Nephron progenitor cell (in vitro differentiated cells): ENCODE measurements at regions not wholly inside any gene's neighbourhood (a gene's known extent, or its start where the extent isn't known, plus 50 kb on each side); places are given as distances from the start of the nearest gene placed in this dataset.

ENCODE experiments used
- DNase-seq: peaks from one replicate; pipeline ENCODE4 v3.0.0; 2021
- H3K27ac Mint-ChIP-seq: 2 replicates; pipeline ENCODE4 v1.8.0; 2021; ENCODE audit warnings: mild to moderate bottlenecking, moderate library complexity, mixed read lengths
- H3K27me3 Mint-ChIP-seq: 2 replicates; pipeline ENCODE4 v1.8.0; 2021; ENCODE audit warnings: mild to moderate bottlenecking, low read depth, mixed read lengths; ENCODE audit not compliant: poor library complexity
- H3K36me3 Mint-ChIP-seq: 2 replicates; pipeline ENCODE4 v1.8.0; 2021; ENCODE audit warnings: low read depth, mixed read lengths
- H3K4me1 Mint-ChIP-seq: 2 replicates; pipeline ENCODE4 v1.8.0; 2021; ENCODE audit warnings: mixed read lengths
- H3K4me3 Mint-ChIP-seq: 2 replicates; pipeline ENCODE4 v1.8.0; 2021; ENCODE audit warnings: mild to moderate bottlenecking, moderate library complexity, mixed read lengths
- H3K9me3 Mint-ChIP-seq: 2 replicates; pipeline ENCODE4 v1.8.0; 2021; ENCODE audit warnings: mild to moderate bottlenecking, moderate library complexity, mixed read lengths
- CTCF ChIP-seq: fragments of 200-600 bp; sonication (generic); IDR thresholded peaks from 2 replicates; pipeline ENCODE4 v1.5.0; 2021; ENCODE audit warnings: antibody characterized with exemption

- Mint-ChIP-seq H3K27me3 (no peaks in the 10 kb centered on the region), H3K4me3 (no peak overlapping the region), H3K36me3 (peaks cover 5% of the 10 kb centered on the region), H3K27ac (no peak overlapping the region), H3K4me1 (no peaks in the 10 kb centered on the region), H3K9me3 (peaks cover 88% of the 10 kb centered on the region)
- DNase-seq = no peak
- no peak for TF ChIP-seq CTCF
Observed at GRCh38 chr7:153457746-153458145, 594.5 kb upstream of the DPP6 start.

- no peak for TF ChIP-seq CTCF
- Mint-ChIP-seq H3K4me1 (no peaks in the 10 kb centered on the region), H3K27me3 (peaks cover 5% of the 10 kb centered on the region), H3K4me3 (no peak overlapping the region), H3K36me3 (no peaks in the 10 kb centered on the region), H3K27ac (no peak overlapping the region), H3K9me3 (peaks cover 95% of the 10 kb centered on the region)
- DNase-seq = no peak
Observed at GRCh38 chr7:153470004-153470671, 582.1 kb upstream of the DPP6 start.

- Mint-ChIP-seq H3K4me1 (no peaks in the 10 kb centered on the region), H3K36me3 (no peaks in the 10 kb centered on the region), H3K27ac (no peak overlapping the region), H3K9me3 (peaks cover 91% of the 10 kb centered on the region), H3K4me3 (no peak overlapping the region), H3K27me3 (peaks cover 5% of the 10 kb centered on the region)
- TF ChIP-seq CTCF = no peak
- DNase-seq = no peak
Observed at GRCh38 chr7:153472516-153472915, 579.7 kb upstream of the DPP6 start.

- Mint-ChIP-seq H3K27ac (no peak overlapping the region), H3K36me3 (no peaks in the 10 kb centered on the region), H3K4me3 (no peak overlapping the region), H3K9me3 (peaks cover 91% of the 10 kb centered on the region), H3K4me1 (no peaks in the 10 kb centered on the region), H3K27me3 (peaks cover 5% of the 10 kb centered on the region)
- TF ChIP-seq CTCF = no peak
- no peak for DNase-seq
Observed at GRCh38 chr7:153473185-153473584, 579.0 kb upstream of the DPP6 start.

- Mint-ChIP-seq H3K36me3 (no peaks in the 10 kb centered on the region), H3K4me1 (no peaks in the 10 kb centered on the region), H3K27ac (no peak overlapping the region), H3K9me3 (peaks cover 87% of the 10 kb centered on the region), H3K27me3 (peaks cover 5% of the 10 kb centered on the region), H3K4me3 (no peak overlapping the region)
- TF ChIP-seq CTCF = no peak
- no peak for DNase-seq
Observed at GRCh38 chr7:153475239-153475638, 577.0 kb upstream of the DPP6 start.

- no peak for DNase-seq
- no peak overlapping the region for H3K27ac Mint-ChIP-seq
- peaks cover 87% of the 10 kb centered on the region for H3K9me3 Mint-ChIP-seq
- peaks cover 5% of the 10 kb centered on the region for H3K27me3 Mint-ChIP-seq
- TF ChIP-seq CTCF = no peak
- no peak overlapping the region for H3K4me3 Mint-ChIP-seq
- H3K36me3 Mint-ChIP-seq = no peaks in the 10 kb centered on the region
- no peaks in the 10 kb centered on the region for H3K4me1 Mint-ChIP-seq
Observed at GRCh38 chr7:153476166-153476565, 576.0 kb upstream of the DPP6 start.
